HG03342 (cell line): ENCODE measurements at regions not wholly inside any gene's neighbourhood (a gene's known extent, or its start where the extent isn't known, plus 50 kb on each side); places are given as distances from the start of the nearest gene placed in this dataset.
"Not testable (repeated sequence)": the region's sequence is repeated elsewhere in the genome, so short reads cannot be mapped to it uniquely, and the experiment has no call there.

ENCODE experiments used
- ATAC-seq: cut with Tn5 transposase; IDR thresholded peaks from one replicate; pipeline ENCODE4 v1.9.1; 2021; ENCODE audit warnings: mild to moderate bottlenecking, moderate library complexity; ENCODE audit not compliant: unreplicated experiment

DNA sequence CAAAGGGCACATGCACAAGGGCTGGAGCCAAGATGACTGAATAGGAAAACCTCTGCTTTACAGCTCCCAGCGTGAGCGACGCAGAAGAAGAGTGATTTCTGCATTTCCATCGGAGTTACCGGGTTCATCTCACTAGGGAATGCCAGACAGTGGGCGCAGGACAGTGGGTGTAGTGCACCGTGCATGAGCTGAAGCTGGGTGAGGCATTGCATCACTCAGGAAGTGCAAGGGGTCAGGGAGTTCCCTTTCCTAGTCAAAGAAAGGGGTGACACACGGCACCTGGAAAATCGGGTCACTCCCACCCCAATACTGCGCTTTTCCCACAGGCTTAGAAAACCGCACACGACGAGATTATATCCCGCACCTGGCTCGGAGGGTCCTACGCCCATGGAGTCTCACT, 64.5 kb upstream of the HTR1E start:
- not testable (repeated sequence) for ATAC-seq

DNA sequence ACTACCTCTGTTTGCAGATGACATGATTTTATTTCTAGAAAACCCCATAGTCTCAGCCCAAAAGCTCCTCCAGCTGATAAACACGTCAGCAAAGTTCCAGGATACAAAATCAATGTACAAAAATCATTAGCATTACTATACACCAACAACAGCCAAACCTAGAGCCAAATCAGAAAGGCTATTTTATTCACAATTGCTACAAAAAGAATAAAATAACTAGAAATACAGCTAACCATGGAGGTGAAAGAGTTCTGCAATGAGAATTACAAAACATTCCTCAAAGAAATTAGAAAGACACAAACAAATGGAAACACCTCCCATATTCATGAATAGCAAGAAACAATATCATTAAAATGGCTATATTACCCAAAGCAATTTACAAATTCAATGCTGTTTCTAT, 65.6 kb upstream of the HTR1E start:
- ATAC-seq: no peak

DNA sequence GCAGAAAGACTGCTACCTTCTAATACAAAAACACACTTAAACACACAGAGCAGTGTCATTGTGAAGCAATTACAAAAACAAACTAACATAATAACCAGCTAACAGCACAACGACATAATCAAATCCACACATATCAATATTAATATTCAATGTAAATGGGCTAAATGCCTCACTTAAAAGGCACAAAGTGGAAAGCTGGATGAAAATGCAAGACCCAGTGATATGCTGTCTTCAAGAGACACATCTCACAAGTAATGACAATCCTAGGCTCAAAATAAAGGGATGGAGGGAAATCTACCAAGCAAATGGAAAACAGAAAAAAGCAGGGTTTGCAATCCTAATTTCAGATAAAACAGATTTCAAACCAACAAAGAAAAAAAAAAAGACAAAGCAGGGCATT, 67.8 kb upstream of the HTR1E start:
- ATAC-seq: no peak

DNA sequence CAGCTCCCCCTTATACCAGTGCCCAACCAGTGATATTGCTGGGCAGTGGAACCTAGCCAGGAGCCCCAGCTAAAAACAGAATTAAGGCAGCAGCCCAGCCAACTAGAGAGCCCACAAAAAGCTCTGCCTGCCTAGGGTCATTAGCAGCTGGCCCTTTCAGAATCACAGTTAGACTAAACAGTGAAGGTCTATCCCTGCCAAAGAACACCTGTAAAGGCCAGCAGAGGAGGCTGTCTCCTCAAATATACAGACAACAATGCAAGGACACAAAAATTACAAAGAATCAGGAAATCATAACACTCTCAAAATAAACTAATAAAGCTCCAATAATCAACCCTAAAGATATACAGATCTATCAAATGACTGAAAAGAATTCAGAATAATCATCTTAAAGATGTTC, 77.8 kb upstream of the HTR1E start:
- ATAC-seq: no peak

DNA sequence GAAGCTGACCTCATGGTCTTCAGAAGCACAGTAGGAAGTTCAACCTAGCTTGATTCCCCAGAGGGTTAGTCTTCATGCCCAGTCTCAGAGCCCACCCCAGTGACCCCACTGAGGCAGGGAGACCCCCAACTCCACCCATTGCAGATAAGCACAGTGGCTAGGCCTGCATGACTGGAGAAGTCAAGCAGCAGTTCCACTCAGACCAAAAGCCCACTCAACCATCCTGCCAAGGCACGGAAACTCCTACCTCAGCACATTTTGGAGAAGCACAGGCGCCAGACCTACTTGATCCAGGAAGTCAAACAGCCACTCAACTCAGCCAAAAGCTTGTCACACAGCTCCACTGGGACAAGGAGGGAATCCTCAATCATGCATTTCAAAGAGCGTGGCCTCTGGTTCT, 78.4 kb upstream of the HTR1E start:
- ATAC-seq: no peak

DNA sequence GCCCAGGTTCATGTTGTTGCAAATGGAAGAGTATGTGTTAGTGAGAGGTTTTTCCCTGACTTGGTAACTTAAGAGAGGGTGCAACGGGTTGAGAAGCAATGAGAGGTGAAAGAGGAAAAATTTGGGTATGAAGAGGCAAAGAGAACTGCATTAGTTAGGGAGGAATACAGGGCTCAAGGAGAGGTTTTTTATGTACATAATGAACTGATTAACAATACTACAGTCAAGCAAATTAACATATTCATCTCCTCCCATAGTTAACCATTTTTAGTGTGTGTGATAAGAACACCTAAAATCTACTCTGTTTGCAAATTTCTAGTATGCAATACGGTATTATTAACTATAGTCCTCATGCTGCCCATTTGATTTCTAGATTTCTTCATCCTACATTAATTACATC, 79.5 kb upstream of the HTR1E start:
- no peak for ATAC-seq

DNA sequence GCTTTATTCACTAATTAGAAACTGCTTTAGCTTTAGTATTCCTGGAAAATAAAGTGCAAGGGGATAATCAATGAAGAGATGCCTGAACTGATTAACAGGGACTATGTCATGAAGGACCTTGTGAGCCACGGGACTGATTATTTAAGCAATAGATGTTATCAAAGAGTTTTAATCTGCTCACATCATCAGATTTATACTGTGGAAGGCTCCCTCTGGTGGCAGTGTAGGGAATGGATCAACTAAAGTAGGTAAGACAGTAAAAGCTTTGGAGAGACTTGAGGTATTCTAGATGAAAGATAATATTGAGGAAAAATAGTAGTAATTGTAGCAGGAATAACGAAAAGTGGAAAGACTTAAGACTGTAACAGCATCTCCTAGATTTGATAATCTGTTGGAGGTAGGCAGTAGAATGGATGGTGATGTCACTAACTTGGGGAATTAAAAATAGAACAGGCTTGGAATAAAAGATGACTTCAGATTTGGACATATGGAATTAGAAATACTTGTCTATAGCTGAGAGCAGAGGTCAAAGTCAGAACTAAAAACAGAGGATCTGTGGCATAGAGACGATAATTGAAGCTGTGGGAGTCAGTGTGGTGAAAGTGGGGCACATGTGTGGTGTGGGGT, 80.3 kb upstream of the HTR1E start:
- ATAC-seq: peak; percentile 76

DNA sequence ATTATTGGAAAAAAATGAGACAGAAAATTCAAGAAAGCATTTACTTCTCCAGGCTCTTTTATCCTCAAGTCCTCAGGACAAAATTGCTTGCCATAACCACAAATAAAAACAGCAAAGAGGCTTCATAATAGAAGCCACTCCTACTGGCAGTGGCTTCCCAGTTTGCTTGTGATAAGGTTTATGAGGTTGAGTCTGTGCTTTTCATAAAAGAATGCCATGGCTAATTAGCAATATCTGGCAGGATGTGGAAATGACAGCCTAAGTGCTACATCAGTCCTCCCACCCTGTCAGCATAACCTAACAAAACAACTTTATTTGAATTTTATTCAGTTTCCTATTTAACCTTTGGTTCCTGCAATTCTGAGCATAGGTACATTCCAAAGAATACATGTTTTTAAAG, 80.9 kb upstream of the HTR1E start:
- ATAC-seq: no peak

DNA sequence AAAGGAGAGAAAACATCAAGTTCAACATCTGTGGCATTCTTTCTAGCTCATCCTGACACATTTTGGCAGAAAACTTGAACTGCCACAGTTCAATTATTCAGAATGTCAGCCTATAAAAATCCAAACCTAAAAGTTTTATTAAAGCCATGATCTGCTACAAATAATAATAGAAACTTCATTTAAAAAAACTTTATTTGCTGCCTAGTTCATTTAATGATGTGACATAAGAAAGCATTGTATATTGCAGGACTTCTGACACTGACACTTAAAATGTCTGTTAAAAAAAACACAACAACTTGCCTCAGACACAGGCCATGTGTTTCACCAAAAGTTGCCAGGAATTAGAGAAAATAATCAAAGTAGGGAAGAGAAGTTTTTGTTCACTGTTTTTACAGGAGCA, 88.3 kb upstream of the HTR1E start:
- no peak for ATAC-seq

DNA sequence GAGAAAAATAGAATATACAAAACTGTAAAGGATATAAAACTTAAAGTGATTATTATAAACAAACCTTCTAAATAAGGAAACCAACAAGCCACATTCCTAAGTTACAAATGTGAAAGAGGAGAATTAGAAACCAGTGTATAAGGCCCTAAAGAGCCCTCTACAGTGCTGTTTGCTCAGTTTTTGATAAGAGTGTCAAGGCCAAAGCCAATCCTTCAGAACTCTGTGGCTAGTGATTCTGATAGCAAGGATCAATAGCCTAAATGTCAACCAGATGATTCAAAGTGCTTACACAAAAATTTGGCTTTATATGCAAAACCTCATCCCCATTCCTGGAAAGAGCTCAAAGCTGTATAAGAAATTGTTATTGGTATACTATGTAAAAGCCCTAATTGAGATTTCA, 104.6 kb upstream of the HTR1E start:
- ATAC-seq: no peak

DNA sequence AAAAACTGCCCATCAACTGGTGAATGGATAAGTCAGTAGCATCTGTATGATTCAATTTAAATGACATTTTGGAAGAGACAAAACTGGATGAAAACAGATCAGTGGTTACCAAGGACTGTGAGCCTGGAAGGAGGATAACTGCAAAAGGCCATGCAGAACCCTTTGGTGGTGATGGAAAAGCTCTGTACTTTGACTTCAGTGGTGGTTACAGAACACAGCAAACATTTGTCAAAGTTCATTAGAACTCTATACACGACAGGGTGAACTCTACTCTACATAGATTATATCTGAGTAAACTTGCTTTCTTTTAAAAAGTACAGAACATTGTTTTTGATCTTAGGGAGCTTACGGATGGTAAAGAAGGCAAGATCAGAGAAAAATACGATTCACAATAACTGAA, 111.9 kb upstream of the HTR1E start:
- ATAC-seq: no peak

DNA sequence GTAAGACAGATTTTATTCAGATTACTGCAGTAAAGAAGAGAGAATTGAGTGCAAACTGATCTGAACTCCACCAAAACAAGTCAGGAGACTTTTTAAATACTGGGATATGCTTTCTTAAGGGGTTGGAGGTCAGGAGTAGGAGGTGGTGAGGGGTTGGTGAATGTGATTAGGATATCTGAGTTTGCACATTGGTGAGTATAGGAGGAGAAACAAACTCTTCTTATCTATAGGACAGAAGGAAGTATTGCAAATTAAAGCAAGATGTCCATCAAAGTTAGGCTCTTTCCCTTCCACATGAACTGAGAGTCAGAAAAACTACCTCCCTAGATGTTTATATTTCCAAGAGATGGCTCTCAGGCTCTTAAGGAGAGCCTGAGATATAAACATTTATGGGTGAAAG, 114.6 kb upstream of the HTR1E start:
- ATAC-seq: no peak

DNA sequence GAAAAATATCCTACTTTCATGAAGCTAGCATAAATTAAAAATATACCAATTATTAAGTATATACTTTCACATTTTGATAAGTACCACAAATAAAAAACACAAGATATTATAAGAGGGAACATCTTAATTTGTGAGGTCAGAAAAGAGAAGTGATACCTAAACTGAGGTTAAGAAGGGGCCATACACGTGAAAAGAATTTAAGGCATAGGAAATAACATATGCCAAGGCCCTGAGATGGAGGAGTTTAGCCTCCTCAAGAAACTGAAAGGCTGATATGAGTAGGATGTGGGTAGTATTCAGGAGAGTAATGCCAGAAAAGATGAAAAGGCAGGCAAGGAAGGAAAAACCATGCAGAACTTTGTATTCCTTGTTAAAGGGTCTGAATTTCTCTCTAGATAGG, 116.6 kb upstream of the HTR1E start:
- ATAC-seq: peak; percentile 53

DNA sequence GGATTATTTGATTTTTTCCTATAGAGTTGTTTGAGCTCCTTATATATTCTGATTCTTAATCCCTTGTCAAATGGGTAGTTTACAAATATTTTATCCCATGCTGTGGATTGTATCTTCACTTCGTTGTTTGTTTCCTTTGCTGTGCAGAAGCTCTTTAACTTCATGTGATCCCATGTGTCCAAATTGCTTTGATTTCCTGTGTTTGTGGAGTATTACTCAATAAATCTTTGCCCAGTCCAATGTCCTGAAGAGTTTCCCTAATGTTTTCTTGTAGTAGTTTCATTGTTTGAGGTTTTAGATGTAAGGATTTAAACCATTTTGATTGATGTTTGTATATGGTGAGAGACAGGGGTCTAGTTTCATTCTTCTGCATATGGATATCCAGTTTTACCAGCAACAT, 143.7 kb upstream of the HTR1E start:
- ATAC-seq: no peak

DNA sequence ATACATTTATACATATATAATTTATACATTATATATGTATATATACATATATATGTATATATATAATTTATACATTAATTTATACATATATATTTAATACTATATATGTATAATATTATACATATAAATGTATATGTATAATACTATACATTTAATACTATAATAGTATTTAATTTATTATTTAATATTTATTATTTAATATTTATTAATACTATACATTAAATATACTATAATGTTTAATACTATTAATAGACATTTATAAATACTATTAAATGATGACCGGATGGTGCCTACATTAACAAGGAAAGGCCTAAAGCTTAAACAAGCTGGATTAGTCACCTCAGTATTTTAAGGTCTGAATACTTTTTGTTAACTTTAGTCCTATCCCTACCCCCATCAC, 145.9 kb upstream of the HTR1E start:
- no peak for ATAC-seq

DNA sequence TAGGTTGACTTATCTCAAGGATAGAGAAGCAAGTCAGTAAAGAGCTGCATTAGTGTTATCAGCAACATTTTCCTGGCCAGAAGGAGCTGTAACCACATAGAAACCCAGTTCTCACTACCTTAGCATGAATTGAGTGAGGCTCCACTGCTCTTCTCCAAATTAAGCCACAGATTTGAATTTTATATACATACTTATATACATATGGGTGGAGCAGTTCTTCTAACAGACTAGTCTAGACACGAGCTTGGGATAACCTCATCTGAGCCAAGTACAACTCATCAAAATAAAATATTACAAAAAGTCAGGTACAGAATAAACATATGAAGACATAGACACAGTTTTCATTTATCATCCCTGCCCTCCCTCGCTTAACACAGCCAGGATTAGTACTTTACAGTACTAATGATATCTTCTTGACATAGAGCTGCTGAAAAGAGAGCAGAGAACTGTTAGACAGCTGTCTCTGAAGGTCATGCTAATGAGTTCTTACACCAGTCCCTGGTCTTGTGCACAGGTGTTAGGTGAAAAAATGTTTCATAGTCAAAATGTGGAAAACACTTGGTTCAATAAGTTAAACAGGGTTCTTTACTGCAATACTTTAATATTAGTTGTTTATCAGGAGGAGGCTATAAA, 147.4 kb upstream of the HTR1E start:
- ATAC-seq: no peak

DNA sequence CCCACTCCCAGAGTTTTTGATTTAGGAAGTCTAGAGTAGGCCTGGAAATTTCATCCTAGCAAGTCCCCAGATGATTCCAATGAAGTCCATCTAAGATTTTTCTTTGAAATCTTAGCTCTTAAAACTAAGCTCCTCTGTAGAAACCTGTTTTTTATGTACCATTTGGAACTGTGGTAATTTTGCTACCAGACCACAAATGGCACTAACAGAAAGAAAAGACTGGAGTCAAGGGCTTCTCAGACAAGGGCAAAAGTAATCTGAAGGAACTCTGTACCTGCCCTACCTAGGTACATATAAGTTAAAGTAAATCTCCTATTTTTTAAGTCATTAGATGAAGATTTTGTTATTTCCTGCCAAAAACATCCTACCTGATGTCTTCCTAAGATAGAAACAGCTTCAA, 155.0 kb upstream of the HTR1E start:
- ATAC-seq: no peak

DNA sequence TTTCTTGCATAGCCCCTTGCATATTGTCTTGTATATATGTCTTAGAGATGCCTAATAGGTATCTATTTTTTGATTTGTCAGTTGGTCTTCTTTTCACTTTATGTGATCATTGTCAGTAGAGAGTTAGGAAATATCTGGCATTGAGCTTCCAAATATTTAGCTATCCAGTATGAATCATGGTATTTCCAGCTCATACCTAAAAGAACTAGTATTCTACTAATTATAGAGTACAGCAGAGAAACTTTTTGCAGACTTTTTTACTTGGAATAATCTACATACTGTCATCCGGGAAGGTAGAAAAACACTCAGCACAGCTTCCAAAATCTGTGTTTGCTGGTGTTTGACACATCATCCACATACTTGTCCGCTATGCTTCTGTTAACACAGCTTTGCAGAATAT, 156.4 kb upstream of the HTR1E start:
- ATAC-seq: no peak

DNA sequence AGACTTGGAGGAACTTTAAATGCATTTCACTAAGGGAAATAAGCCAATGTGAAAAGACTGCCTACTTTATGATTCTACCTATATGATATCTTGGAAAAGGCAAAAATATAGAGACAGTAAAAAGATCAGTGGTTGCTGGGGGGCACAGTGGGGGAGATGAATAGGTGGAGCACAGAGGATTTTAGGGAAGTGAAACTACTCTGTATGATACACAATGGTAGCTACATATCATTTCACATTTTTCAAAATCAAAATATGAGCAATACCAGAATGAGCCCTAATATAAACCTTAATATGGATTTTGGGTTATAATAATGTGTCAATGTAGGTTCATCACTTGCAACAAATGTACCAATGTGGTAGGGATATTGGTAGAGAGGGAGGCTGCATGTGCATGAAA, 161.4 kb upstream of the HTR1E start:
- no peak for ATAC-seq

DNA sequence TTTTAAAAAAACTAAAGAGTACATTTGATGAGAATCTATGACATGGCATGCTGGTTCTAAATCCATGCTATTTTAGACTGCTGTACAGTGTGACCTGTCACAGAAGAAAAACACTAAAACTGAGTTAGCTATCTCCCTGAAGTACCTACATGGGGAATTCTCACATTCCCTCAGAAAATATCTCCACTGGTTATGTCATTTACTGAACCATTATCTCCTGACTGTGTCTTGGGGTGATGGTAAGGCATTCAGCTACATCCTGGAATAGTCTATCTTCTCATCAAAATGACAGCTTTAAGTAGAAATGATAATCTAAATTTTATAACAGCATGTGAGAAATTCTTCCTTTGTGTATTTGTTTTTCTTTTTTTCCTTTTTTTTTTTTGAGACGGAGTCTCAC, 172.1 kb upstream of the HTR1E start:
- no peak for ATAC-seq

DNA sequence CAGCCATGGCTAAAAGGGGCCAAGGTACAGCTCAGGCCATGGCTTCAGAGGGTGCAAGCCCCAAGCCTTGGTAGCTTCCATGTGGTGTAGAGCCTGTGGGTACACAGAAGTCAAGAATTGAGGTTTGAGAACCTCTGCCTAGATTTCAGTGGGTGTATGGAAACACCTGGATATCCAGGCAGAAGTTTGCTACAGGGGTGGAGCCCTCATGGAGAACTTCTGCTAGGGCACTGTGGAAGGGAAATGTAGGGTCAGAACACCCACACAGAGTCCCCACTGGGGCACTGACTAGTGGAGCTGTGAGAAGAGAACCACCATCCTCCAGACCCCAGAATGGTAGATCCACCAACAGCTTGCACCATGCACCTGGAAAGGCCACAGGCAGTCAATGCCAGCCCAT, 177.4 kb upstream of the HTR1E start:
- ATAC-seq: not testable (repeated sequence)

DNA sequence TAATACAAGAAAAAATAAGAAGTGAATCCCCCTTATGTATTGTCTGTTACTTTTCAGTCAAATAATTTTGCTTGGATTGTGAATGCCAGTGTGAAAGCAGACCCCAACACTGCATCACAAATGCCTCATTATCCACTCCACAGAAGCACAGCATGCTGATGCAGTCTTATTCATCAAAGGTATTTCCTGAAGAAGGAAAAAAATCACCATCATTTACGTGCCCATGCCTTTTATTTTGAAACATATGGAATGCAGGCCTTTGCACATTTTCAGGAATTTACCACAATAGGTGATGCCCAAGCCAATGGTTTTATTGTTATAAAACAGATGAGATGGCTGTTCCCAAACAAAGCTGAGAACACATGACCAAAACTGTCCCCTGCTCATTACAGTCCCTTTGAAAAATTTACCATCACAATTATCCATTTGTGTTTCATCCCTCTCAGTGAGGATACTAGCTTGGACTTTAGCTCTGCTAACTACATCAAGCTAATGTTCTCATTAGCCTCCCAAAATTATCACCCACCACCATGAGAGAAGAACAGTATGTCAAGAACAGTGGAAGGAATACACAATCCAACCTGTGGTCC, 180.6 kb upstream of the HTR1E start:
- no peak for ATAC-seq

DNA sequence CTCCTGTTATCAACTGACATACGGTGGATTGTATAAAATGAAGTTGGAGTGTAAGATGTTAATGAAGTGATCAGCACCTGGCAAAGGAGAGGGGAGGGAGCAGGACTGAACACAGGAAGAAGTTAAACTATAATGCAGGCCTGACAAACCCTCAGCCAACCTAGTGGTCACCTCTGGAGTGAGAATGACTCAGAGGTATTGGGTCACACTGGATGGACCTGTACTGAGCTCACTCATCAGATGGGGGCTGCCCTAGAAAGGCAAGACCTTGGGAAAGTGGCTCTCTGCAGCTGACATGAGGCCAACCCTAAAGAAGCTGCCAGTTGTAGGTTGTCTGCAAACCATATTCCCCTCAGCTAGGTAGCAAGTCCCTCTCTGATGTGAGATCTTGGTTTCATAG, 193.3 kb upstream of the HTR1E start:
- ATAC-seq: no peak
